ENCODE measurements at regions not wholly inside any gene's neighbourhood (a gene's known extent, or its start where the extent isn't known, plus 50 kb on each side); places are given as distances from the start of the nearest gene placed in this dataset.

- TF ChIP-seq CTCF (IDR thresholded peaks at IDR 0.05 in 2 of 3, conservative IDR thresholded peaks at IDR 0.05 in 1 of 3; ENCODE audit: borderline replicate concordance in 1 of 3, insufficient read depth in 1 of 3, low read depth in 2 of 3, low read length in 2 of 3) (no peak), YY1 (IDR thresholded peaks at IDR 0.05; ENCODE audit: extremely low read depth, insufficient replicate concordance, low read depth, low read length) (no peak), EZH2phosphoT487 (IDR thresholded peaks at IDR 0.05; ENCODE audit: borderline replicate concordance) (no peak), SIN3A (IDR thresholded peaks at IDR 0.05; ENCODE audit: low read depth) (no peak), POLR2A (IDR thresholded peaks at IDR 0.05; ENCODE audit: borderline replicate concordance, extremely low read depth, insufficient read depth, insufficient read length) (no peak), FOSL1 (IDR thresholded peaks at IDR 0.05; ENCODE audit: low read depth) (no peak), TCF7L2 (IDR thresholded peaks at IDR 0.05; ENCODE audit: borderline replicate concordance, extremely low read depth, insufficient read depth, insufficient read length) (no peak)
Observed at GRCh38 chr7:17674943-17675608, 265.2 kb downstream of the SNX13 start (continued).

DNA sequence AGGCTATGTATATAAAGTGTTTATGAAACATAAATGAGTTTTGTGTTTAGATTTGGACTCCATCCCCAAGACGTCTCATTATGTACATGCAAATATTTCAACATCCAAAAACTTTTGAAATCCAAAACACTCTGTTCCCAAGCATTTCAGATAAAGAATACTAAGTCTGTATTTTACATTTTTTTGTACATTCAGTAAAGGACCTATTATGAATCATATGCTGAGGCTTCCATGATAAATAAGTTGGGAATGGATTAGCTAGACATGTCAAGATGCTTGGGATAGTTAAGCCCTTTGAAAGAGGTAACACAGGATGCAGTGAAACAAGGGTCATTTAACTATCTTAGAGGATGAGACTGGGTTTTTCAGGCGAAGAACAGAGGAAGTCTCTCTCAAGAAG, 262.9 kb downstream of the SNX13 start:
- BruUV-seq (replicated peaks), result no TSS peak
- H3K36me3 ChIP-seq (ENCODE audit: control insufficient read depth in 1 of 2, insufficient read depth in 2 of 2, low read length in 2 of 2), result no peaks in the 10 kb centered on the region
- no peak overlapping the region for H3K4me2 ChIP-seq (ENCODE audit: low read length)
- H3K9me3 ChIP-seq (ENCODE audit: control insufficient read depth in 1 of 2, insufficient read depth in 1 of 2, low read depth in 1 of 2, low read length in 2 of 2), result no peaks in the 10 kb centered on the region
- H3K9ac ChIP-seq (ENCODE audit: low read length), result no peak overlapping the region
- no peaks in the 10 kb centered on the region for H3K4me1 ChIP-seq (ENCODE audit: control insufficient read depth in 1 of 2, insufficient read depth in 2 of 2, low read length in 2 of 2)
- H3K27me3 ChIP-seq (ENCODE audit: insufficient read depth, low read length), result no peaks in the 10 kb centered on the region
- ChIA-PET CTCF (interaction anchor here (0.8 kb wide), 1 partner anchor 675 kb away, joined by 3 read pairs; no protein-coding TSS in a partner anchor), RAD21 (ENCODE audit: low non-redundant PET in 1 of 2, low total read pairs in 2 of 2, uncharacterized antibody in 2 of 2, unreplicated experiment in 2 of 2) (no interaction called here), POLR2A (no interaction called here)
- H3K79me2 ChIP-seq (ENCODE audit: insufficient read depth, low read length), result no peaks in the 10 kb centered on the region
- H3K27ac ChIP-seq (ENCODE audit: low read depth, low read length), result no peak overlapping the region
- no peaks in the 10 kb centered on the region; the same call in 1 of the 2 replicates for H4K20me1 ChIP-seq (ENCODE audit: insufficient read depth)
- ATAC-seq (no peak), DNase-seq (ENCODE audit: low read depth, low spot score) (no peak)
- intact Hi-C loops (cut with micrococcal nuclease), result no loop called here
- H2AFZ ChIP-seq (ENCODE audit: low read depth, low read length, poor library complexity, severe bottlenecking), result no peak overlapping the region
- H3K9me2 ChIP-seq (ENCODE audit: insufficient read depth), result no peaks in the 10 kb centered on the region; the same call in 1 of the 2 replicates
- H3K4me3 ChIP-seq (replicated peaks in 1 of 2; ENCODE audit: low read depth in 1 of 2, low read length in 2 of 2), result no peak overlapping the region
- TF ChIP-seq ZNF274 (IDR thresholded peaks at IDR 0.05; ENCODE audit: low read depth, low read length) (no peak), TCF7L2 (IDR thresholded peaks at IDR 0.05; ENCODE audit: borderline replicate concordance, extremely low read depth, insufficient read depth, insufficient read length) (no peak), MAX (IDR thresholded peaks at IDR 0.05) (no peak), CEBPB (IDR thresholded peaks at IDR 0.05; ENCODE audit: low read depth) (no peak), EGR1 (IDR thresholded peaks at IDR 0.05; ENCODE audit: low read depth) (no peak), EZH2phosphoT487 (IDR thresholded peaks at IDR 0.05; ENCODE audit: borderline replicate concordance) (no peak), POLR2AphosphoS5 (IDR thresholded peaks at IDR 0.05; ENCODE audit: low read depth, low read length) (no peak), REST (IDR thresholded peaks at IDR 0.05; ENCODE audit: low read depth) (no peak), JUND (IDR thresholded peaks at IDR 0.05) (no peak), FOSL1 (IDR thresholded peaks at IDR 0.05; ENCODE audit: low read depth) (no peak), EZH2 (IDR thresholded peaks at IDR 0.05) (no peak)
